Testis (tissue), 2 donors: ENCODE measurements at regions not wholly inside any gene's neighbourhood (a gene's known extent, or its start where the extent isn't known, plus 50 kb on each side); places are given as distances from the start of the nearest gene placed in this dataset.

ENCODE experiments used
- DNase-seq: peaks from one replicate; pipeline ENCODE4 v3.0.0-alpha.2; 2019
- H3K27ac ChIP-seq, 2 donors: fragments of 200-600 bp; sonication (generic); one replicate each; pipeline ENCODE4 v1.5.1; 2019
- H3K27me3 ChIP-seq: fragments of 200-600 bp; sonication (generic); one replicate; pipeline ENCODE4 v1.5.1; 2019
- H3K36me3 ChIP-seq: fragments of 200-600 bp; sonication (generic); one replicate; pipeline ENCODE4 v1.5.1; 2017; ENCODE audit warnings: low read depth; ENCODE audit errors: missing control alignments
- H3K4me1 ChIP-seq: fragments of 200-600 bp; sonication (generic); one replicate; pipeline ENCODE4 v1.5.1; 2019
- H3K4me3 ChIP-seq, 2 donors: fragments of 200-600 bp; sonication (generic); one replicate each; pipeline ENCODE4 v1.5.1; 2017 to 2019
- H3K9me3 ChIP-seq: fragments of 200-600 bp; sonication (generic); one replicate; pipeline ENCODE4 v1.5.1; 2017
- POLR2A ChIP-seq: fragments of 450-650 bp; IDR thresholded peaks from one replicate; pipeline ENCODE4 v1.6.1; 2017; ENCODE audit warnings: antibody characterized with exemption, mild to moderate bottlenecking, moderate library complexity
- WGBS, 2 donors: methylation state at CpG; one replicate each; pipeline ENCODE4 v1.1.5; 2018; 5-methylcytosine and 5-hydroxymethylcytosine counted together
- intact Hi-C: fragments of 100-400 bp; cut with DNase I; formaldehyde crosslinking; loops from one replicate; pipeline ENCODE4 v1.15.1; 2023; ENCODE audit warnings: low total_unique reads
- TF ChIP-seq, protein P1 (sequence below), 3 experiments: fragments of 450-650 bp in 2 of 3; fragments of 200-600 bp in 1 of 3; sonication (generic) in 1 of 3; IDR thresholded peaks; one replicate each; pipeline ENCODE4 v1.5.1; 2016 to 2019; ENCODE audit warnings: antibody characterized with exemption in 3 of 3, mild to moderate bottlenecking in 2 of 3, moderate library complexity in 1 of 3

DNA sequence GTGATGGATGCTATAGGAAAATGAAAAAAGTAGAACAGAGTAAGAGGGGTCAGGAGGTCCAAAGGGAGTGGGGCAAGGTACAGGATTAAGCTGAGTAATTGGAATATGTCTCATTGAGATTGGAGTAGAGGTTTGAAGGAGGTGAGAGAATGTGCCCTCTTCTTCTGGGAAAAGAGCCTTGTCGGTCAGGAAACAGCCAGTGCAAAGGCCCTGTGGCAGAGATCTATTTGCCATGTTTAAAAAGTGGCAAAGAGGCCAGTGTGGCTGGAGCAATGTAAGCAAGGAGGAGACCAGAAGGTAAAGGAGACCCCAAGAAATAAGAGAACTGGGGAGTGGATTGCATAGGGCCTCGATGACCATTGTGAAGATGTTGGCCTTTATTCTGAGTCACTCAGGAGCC is 706.5 kb downstream of the MED13L start:
- intact Hi-C loops, result no loop called here
- Histone ChIP-seq H3K4me1 (peaks cover 12% of the 10 kb centered on the region), H3K27ac (no peak overlapping the region), H3K36me3 (no peaks in the 10 kb centered on the region), H3K9me3 (no peaks in the 10 kb centered on the region), H3K4me3 (no peak overlapping the region), H3K27me3 (no peaks in the 10 kb centered on the region)
- 92 to 93% methylated on average over 2 of the region's 2 CpGs for WGBS, 2 donors
- DNase-seq, result no peak
- TF ChIP-seq POLR2A, result no peak
- TF ChIP-seq, protein P1, sequence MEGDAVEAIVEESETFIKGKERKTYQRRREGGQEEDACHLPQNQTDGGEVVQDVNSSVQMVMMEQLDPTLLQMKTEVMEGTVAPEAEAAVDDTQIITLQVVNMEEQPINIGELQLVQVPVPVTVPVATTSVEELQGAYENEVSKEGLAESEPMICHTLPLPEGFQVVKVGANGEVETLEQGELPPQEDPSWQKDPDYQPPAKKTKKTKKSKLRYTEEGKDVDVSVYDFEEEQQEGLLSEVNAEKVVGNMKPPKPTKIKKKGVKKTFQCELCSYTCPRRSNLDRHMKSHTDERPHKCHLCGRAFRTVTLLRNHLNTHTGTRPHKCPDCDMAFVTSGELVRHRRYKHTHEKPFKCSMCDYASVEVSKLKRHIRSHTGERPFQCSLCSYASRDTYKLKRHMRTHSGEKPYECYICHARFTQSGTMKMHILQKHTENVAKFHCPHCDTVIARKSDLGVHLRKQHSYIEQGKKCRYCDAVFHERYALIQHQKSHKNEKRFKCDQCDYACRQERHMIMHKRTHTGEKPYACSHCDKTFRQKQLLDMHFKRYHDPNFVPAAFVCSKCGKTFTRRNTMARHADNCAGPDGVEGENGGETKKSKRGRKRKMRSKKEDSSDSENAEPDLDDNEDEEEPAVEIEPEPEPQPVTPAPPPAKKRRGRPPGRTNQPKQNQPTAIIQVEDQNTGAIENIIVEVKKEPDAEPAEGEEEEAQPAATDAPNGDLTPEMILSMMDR (IDR thresholded peaks at IDR 0.05), result no peak

DNA sequence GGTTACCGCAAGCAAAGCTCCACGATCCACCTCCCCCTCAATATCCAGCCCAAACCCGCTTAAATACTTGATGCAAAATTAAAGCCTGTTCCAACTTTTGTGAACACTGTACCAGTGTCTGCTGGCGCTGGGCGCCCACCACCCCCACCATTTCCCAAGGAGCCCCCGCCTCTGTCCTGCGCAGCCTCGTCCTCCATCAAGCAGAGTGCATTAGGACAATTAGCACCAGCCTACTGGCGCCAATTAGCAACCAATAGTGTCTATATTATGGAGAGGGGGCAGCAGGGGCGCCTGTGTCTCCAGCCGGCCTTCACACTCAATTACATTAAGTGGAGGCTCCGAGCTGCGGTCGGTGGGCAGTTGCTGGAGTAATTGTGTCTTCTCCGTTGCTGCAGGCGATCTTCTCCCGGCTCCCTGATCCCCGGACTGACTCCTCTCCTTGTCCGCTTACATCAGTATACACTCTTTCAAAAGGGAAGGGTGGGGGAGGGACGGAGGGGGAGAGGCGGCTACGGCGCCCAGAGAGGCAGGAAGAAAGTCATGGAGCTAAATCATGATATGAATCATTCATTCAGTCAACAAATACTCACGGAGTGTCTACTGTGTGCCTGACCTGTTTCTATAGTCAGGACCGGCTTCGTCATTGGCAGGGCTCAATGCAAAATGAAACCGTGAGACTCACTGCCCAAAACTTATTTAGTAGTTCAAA is 707.3 kb downstream of the MED13L start:
- Histone ChIP-seq H3K36me3 (no peaks in the 10 kb centered on the region), H3K4me1 (peaks cover 9% of the 10 kb centered on the region), H3K27me3 (no peaks in the 10 kb centered on the region), H3K4me3 (peak overlapping the region; percentile 7 to 18), H3K27ac (no peak overlapping the region), H3K9me3 (no peaks in the 10 kb centered on the region)
- no peak for DNase-seq
- intact Hi-C loops, result no loop called here
- no peak for TF ChIP-seq POLR2A
- TF ChIP-seq, protein P1 (IDR thresholded peaks at IDR 0.05), result no peak
- WGBS, 2 donors, result 44 to 50% methylated on average over 27 of the region's 27 CpGs

DNA sequence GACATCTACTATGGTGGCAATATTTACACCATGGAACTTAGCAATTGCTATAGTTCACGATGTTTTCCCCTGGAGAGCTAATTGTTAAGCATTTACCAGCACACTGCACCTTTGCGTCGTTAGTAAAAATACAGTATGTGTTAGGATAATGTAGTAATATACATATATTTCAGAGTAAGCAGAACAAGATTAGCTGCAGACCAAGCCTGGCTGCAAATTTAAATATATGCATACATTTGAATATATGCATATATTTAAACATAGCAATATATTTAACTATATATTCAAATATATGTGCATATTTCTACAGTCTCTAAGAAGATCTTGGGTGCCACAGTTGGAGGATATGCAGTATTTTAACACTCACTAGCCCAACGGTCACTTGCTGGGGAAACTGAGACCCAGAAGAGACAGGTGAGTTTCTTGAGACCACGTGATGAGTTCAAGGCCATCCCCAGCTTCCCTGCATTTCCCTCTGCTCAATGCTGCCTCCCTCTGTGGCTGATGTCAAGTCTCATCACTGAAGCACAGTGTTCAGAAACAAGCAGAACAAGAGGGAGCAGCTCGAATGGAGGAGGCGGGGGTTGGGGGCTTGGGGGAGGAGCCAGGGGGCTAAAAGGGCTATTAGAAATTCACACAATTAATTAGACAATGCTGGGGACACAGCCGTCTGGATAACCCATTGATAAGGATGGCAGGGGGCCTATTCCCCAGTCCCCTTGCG is 708.0 kb downstream of the MED13L start:
- H3K4me3 ChIP-seq, result peak overlapping the region in 1 of 2 donors; percentile 18
- intact Hi-C loops, result no loop called here
- no peaks in the 10 kb centered on the region for H3K36me3 ChIP-seq
- H3K27me3 ChIP-seq, result no peaks in the 10 kb centered on the region
- peaks cover 3% of the 10 kb centered on the region for H3K4me1 ChIP-seq
- TF ChIP-seq, protein P1 (IDR thresholded peaks at IDR 0.05), result no peak
- TF ChIP-seq POLR2A, result no peak
- no peak for DNase-seq
- H3K9me3 ChIP-seq, result no peaks in the 10 kb centered on the region
- no peak overlapping the region for H3K27ac ChIP-seq
- 44 to 55% methylated on average over 9 of the region's 9 CpGs for WGBS, 2 donors

DNA sequence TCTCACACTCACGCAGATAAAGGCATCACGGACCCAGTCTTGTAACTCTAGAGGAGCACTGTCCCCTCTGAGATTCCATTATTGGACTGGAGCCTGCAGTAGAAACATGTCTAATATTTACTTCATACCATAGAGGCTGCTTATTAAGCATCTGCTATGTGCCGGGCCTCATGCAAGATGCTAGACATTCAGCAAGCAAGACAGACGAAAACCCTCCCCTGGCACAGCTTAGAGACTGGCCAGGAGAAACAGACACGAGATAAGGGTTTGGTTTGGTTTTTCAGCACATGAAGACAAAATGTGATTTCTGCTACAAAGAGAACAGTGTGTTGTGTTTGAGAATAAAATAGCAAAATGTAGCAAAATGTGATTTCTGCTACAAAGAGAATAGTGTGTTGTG is 719.2 kb downstream of the MED13L start:
- TF ChIP-seq, protein P1 (IDR thresholded peaks at IDR 0.05), result no peak
- no peak for TF ChIP-seq POLR2A
- Histone ChIP-seq H3K36me3 (no peaks in the 10 kb centered on the region), H3K27ac (peak overlapping the region in 1 of 2 donors; percentile 43), H3K4me1 (peaks cover 13% of the 10 kb centered on the region), H3K27me3 (no peaks in the 10 kb centered on the region), H3K4me3 (no peak overlapping the region), H3K9me3 (no peaks in the 10 kb centered on the region)
- DNase-seq, result peak; percentile 86
- intact Hi-C loops, result no loop called here
- WGBS, 2 donors, result 43 to 52% methylated on average over 5 of the region's 5 CpGs
